HPDE6-E6E7 (cell line): ENCODE measurements at regions not wholly inside any gene's neighbourhood (a gene's known extent, or its start where the extent isn't known, plus 50 kb on each side); places are given as distances from the start of the nearest gene placed in this dataset.
A peak's percentile ranks its signal among the peaks of the same experiment; 100 is the strongest.
"Not testable (repeated sequence)": the region's sequence is repeated elsewhere in the genome, so short reads cannot be mapped to it uniquely, and the experiment has no call there.

ENCODE experiments used
- DNase-seq: peaks from one replicate; pipeline ENCODE4 v3.0.0; 2011; ENCODE audit warnings: missing footprints; ENCODE audit errors: extremely low spot score

DNA sequence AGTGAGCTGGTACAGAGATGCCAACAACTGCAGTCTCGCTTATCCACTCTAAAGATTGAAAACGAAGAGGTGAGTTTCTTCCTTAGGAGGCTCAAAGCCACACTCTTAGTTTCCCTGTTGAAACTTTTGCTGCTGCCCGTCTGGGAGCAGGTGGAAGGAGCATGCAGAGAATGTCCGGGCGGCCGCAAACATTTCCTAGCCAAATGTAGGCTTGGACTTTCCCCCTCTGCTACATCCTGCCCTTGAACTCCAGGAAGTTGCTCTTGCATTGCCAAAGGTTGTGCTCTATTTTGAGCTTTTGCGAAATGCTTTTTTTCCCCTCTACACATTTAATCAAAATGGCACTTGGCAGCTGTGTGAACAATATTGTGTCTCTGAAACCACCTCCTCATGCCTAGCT, 65.0 kb upstream of the IKBKE start:
- not testable (repeated sequence) for DNase-seq

DNA sequence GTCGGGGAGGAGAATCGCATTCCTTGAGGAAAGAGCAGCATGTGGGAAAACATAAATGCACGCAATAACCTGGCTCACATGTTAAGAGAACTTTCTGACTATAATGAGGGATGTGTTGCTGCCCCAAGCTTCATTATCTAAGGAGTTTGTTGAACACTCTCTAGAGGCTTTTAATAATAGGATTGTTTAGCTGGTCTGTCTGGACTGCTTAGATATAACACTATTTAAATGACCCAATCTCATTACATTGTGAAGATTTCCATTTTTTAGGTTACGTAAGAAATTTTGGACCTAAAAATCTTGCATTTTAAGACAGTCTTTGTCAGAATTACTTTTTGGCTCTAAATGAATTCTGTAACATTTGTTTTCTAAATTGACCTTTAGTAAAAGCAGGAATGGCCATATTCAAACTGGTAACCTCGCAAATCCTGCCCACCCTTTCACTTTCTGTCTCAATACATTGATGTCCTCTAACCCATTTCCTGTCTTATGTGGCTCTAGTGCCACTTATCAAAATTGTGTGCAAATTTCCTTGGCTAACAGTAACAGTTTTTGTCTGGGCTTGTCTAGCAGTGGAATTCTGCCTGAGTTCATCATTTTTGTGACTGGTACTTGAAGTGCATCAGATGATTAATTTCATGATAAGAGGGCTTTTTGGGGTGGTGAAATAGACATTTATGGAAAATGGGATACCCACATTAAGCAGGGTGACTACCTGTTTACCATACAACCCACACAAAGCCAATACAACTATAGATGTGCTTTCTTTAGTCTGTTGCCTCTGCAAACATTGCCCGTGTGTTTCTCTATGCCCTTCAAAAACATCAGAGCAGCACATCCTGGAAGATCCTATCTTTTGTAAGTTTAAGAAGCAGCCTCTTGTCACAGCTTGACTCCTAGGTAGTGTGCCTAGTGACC, 61.6 kb upstream of the IKBKE start:
- not testable (repeated sequence) for DNase-seq

DNA sequence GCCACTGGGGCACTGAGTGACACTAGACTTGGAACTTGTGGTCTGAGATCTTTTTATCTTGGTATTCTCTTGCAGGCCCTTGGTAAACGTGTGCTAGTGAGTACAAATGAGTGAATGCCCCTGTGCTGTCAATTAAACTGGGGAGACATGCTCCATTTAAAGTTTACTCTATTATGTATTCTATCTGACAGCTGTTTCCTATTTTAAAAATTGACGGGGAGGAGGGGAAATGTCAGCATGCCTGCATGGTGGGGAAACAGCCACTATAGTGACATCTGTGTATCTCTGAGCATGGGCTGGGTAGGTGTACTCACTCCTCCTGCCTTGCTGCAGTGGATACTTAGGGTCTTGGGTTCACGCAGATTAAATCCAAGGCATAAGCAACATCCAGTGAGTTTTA, 59.0 kb upstream of the IKBKE start:
- DNase-seq = no peak

DNA sequence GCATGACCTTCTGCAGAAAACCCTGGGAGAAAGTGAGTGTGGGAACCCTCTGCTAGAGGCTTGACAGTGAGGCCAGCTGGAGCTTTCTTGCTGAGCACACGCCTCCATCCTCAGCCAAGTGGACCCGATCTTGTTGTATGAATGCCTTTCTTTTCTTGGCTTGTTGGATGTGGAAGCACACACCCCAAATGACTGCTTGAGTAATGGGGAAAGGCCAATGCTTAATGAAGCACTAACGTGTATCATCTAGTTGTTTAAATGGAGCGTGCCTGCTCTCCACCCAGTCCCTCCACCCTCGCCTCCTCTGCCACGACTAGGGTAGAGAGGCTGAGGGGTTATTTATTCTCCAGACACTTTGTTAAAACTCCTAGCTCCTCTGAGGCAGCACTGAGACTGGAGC, 54.3 kb upstream of the IKBKE start:
- no peak for DNase-seq

DNA sequence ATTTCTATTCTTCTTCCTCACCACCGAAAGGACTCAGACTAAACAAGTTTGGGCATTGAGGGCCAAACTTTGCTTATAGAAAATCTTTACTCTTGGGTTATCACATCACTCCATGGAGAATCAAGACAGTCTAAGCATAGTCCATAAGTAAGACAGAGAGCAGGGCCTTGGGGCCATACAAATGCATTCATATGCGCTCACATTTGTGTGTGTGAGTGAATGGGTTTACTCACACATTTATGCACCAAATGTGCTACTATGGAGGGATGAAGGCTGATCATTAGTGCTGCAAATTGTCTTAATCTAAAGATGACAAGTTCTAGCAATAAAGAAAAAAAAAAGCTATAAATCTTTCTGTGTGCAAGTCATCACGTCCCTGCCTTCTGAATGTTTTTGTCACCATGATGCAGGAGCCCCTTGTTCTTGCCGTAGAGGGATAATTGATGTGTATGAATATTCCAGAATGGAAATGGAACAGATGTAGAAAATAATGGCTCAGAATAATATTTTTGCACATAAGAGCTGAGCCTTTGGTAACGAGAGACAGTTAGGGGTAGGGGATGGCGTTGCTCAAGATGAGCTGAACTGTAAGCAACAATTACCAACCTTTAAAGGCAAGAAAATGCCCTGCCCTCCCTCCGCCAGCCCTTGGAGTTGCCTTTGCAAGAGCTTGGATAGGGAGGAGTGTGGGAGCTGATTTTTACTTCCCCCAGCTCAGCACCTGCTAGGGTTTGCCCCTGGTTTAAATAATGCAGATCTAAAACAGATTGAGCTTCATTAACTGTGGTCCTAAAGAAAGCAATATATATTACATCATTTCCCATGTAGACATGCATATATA, 52.3 kb upstream of the IKBKE start:
- no peak for DNase-seq

DNA sequence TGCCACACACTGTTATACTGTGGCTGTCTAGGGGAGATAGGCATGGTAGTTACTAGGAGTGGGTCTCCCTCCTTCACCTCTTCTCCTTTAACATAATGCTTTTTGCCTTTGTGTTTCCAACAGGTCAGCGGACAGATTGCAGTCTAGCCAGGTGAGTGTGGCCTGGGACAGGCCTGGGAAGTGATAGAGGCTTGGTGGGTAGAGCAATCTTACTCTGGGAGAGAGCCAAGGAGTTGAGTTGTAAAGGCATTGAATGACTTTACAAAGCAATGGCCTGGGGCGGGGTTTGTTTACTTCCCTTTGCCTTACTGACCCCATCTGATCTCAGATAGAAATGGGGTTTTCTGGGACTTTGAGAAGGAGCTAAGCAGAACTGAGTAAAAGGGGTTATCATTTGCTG, 51.0 kb upstream of the IKBKE start:
- peak; percentile 54 for DNase-seq

DNA sequence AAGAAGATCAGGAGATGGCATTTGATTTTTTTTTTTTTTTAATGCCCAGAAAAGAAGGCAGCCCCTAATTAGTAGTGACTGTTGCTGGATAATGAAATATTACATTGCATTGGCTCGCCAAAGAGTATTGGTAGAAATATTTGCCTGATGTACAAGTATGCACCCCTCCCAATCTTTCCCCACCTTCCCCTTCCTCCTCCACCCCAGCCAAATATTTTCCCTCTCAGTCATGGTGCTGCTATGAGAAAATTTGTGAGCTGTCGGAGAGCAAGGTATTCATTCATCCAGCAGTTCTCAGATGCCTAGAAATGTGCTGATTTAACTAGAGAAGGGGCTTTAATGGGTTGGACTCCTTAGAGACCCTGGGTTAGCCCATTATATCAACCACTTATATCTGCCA, 50.5 kb upstream of the IKBKE start:
- no peak for DNase-seq

DNA sequence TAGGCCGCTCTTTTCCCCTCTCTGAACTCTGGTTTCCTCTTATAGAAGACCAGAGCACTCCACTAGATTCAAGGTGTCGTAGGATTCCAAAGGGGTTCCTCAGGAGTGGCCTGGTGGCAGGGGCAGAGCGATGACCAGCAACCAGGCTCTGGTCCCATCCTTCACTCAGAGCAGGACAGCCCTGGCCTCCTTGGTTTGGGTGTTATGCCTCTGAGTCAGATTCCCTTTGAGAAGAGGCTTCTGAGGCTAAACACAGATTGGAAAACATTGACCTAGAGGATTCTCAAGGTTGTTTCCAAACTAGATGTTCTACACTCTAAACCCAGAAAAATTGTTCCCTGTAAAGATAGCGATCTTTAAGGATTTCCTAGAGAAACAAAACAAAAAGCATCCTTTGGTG, 49.8 kb upstream of the IKBKE start:
- no peak for DNase-seq
